ENCODE measurements at regions not wholly inside any gene's neighbourhood (a gene's known extent, or its start where the extent isn't known, plus 50 kb on each side); places are given as distances from the start of the nearest gene placed in this dataset.

DNA sequence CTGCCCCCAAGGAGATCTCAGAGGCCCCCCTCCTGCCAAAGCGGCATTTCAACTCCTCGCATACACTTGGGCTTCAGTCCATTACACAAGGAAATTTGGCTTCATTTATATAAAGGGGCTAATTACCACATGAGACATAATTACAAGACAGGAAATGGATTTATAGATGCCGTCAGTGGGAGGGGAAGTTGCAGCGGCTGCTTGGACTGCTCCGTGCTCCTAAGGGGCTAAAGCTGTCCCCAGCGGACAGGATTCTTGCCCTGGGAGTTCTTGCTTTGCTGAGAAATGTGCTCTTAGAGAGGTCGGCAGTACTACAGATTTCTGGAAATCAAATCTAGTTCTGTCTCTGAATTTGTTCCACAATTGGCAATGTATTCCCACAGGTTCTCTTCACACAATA, 57.2 kb upstream of the NLK start:
- H3K4me3 ChIP-seq (ENCODE audit: low read length): no peak overlapping the region
- H3K9ac ChIP-seq (ENCODE audit: low read length): no peak overlapping the region
- DNase-seq: no peak
- no peaks in the 10 kb centered on the region for H3K27me3 ChIP-seq (ENCODE audit: insufficient read depth, low read length, poor library complexity)
- H2BK15ac ChIP-seq (replicated peaks; ENCODE audit: low read depth): no peak overlapping the region
- no peak overlapping the region for H4K5ac ChIP-seq (ENCODE audit: low read length)
- H3K56ac ChIP-seq (ENCODE audit: low read length): no peak overlapping the region
- H3K36me3 ChIP-seq (ENCODE audit: control insufficient read depth, insufficient read depth, low read length): no peaks in the 10 kb centered on the region
- peaks cover 7% of the 10 kb centered on the region for H3K4me1 ChIP-seq (ENCODE audit: control insufficient read depth, low read depth, low read length)
- no peak overlapping the region for H2BK120ac ChIP-seq (ENCODE audit: low read depth, low read length)
- H3K23ac ChIP-seq (ENCODE audit: low read length): no peak overlapping the region
- H3K4ac ChIP-seq (ENCODE audit: low read depth, low read length): no peak overlapping the region
- H3K27ac ChIP-seq (ENCODE audit: low read depth, low read length): no peak overlapping the region
- no peaks in the 10 kb centered on the region for H3K79me2 ChIP-seq (ENCODE audit: control insufficient read depth, insufficient read depth, low read length)
- no peak overlapping the region for H3K4me2 ChIP-seq (ENCODE audit: low read length)
- no peak overlapping the region for H2BK5ac ChIP-seq (ENCODE audit: low read length)
- H3K18ac ChIP-seq (ENCODE audit: low read length): no peak overlapping the region
- no peaks in the 10 kb centered on the region for H3K79me1 ChIP-seq (ENCODE audit: low read length)
- WGBS (ENCODE audit: extremely low coverage, insufficient coverage, low lambda C conversion rate): no CpG with 5 or more reads among the region's 7 CpGs
- no peak overlapping the region for H4K8ac ChIP-seq (ENCODE audit: low read depth, low read length)
- H2AK5ac ChIP-seq (ENCODE audit: low read length): no peak overlapping the region

GRCh38 chr17:27985736-27986399, 56.6 kb upstream of the NLK start:
- no CpG with 5 or more reads among the region's 3 CpGs for WGBS (ENCODE audit: extremely low coverage, insufficient coverage, low lambda C conversion rate)
- no peak overlapping the region for H3K9ac ChIP-seq (ENCODE audit: low read length)
- H3K56ac ChIP-seq (ENCODE audit: low read length): no peak overlapping the region
- no peaks in the 10 kb centered on the region for H3K36me3 ChIP-seq (ENCODE audit: control insufficient read depth, insufficient read depth, low read length)
- H2BK15ac ChIP-seq (replicated peaks; ENCODE audit: low read depth): no peak overlapping the region
- peaks cover 7% of the 10 kb centered on the region for H3K4me1 ChIP-seq (ENCODE audit: control insufficient read depth, low read depth, low read length)
- H4K5ac ChIP-seq (ENCODE audit: low read length): no peak overlapping the region
- H4K8ac ChIP-seq (ENCODE audit: low read depth, low read length): no peak overlapping the region
- H2BK5ac ChIP-seq (ENCODE audit: low read length): no peak overlapping the region
- H3K79me2 ChIP-seq (ENCODE audit: control insufficient read depth, insufficient read depth, low read length): no peaks in the 10 kb centered on the region
- no peak overlapping the region for H3K4ac ChIP-seq (ENCODE audit: low read depth, low read length)
- DNase-seq: no peak
- H3K18ac ChIP-seq (ENCODE audit: low read length): no peak overlapping the region
- no peak overlapping the region for H3K23ac ChIP-seq (ENCODE audit: low read length)
- no peak overlapping the region for H3K4me3 ChIP-seq (ENCODE audit: low read length)
- no peaks in the 10 kb centered on the region for H3K79me1 ChIP-seq (ENCODE audit: low read length)
- H2AK5ac ChIP-seq (ENCODE audit: low read length): no peak overlapping the region
- H3K27me3 ChIP-seq (ENCODE audit: insufficient read depth, low read length, poor library complexity): no peaks in the 10 kb centered on the region
- no peak overlapping the region for H2BK120ac ChIP-seq (ENCODE audit: low read depth, low read length)
- no peak overlapping the region for H3K27ac ChIP-seq (ENCODE audit: low read depth, low read length)
- H3K4me2 ChIP-seq (ENCODE audit: low read length): no peak overlapping the region

DNA sequence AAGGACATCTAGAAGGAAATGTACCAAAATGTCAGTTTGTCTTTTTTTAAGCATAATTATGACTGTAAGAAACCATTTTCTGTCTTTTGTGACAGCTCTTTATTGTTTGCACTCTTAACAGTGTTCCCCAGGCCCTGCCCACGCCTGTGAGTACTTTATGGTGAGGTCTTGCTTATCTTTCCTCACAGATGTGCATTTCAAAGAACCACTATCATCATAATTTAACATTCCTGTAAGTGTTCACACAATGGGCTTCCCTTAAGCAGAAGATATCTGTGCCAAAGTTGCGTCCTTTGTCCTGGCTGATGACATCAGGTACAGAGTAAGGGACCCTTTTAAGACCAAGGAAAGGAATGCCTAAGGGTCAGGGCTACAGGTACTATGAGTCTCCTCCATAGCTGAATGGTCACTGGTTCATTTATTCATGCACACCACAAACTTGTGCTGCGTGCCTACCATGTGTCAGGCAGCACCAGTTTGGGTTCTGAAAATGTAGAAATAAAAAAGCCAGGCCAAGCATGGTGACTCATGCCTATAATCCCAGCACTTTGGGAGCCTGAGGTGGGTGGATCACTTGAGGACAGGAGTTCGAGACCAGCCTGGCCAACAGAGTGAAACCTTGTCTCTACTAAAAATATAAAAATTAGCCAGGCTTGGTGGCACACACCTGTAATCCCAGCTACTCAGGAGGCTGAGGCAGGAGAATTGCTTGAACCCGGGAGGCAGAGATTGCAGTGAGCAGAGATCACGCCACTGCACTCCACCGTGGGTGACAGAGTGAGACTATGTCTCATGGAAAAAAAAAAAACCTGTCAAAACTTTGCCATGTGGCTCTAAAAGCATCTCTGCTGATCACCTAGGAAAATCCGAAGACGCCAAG, 55.4 kb upstream of the NLK start:
- no peak for DNase-seq
- peaks cover 7% of the 10 kb centered on the region for H3K4me1 ChIP-seq (ENCODE audit: control insufficient read depth, low read depth, low read length)
- H3K27ac ChIP-seq (ENCODE audit: low read depth, low read length): no peak overlapping the region
- no peak overlapping the region for H2BK120ac ChIP-seq (ENCODE audit: low read depth, low read length)
- no peak overlapping the region for H3K18ac ChIP-seq (ENCODE audit: low read length)
- H3K79me1 ChIP-seq (ENCODE audit: low read length): no peaks in the 10 kb centered on the region
- H3K23ac ChIP-seq (ENCODE audit: low read length): no peak overlapping the region
- WGBS (ENCODE audit: extremely low coverage, insufficient coverage, low lambda C conversion rate): no CpG with 5 or more reads among the region's 9 CpGs
- H4K5ac ChIP-seq (ENCODE audit: low read length): no peak overlapping the region
- no peak overlapping the region for H2AK5ac ChIP-seq (ENCODE audit: low read length)
- no peak overlapping the region for H3K56ac ChIP-seq (ENCODE audit: low read length)
- H3K27me3 ChIP-seq (ENCODE audit: insufficient read depth, low read length, poor library complexity): no peaks in the 10 kb centered on the region
- H2BK15ac ChIP-seq (replicated peaks; ENCODE audit: low read depth): no peak overlapping the region
- H3K9ac ChIP-seq (ENCODE audit: low read length): no peak overlapping the region
- H3K79me2 ChIP-seq (ENCODE audit: control insufficient read depth, insufficient read depth, low read length): no peaks in the 10 kb centered on the region
- no peak overlapping the region for H3K4me3 ChIP-seq (ENCODE audit: low read length)
- no peak overlapping the region for H2BK5ac ChIP-seq (ENCODE audit: low read length)
- no peak overlapping the region for H4K8ac ChIP-seq (ENCODE audit: low read depth, low read length)
- H3K4ac ChIP-seq (ENCODE audit: low read depth, low read length): no peak overlapping the region
- no peaks in the 10 kb centered on the region for H3K36me3 ChIP-seq (ENCODE audit: control insufficient read depth, insufficient read depth, low read length)
- no peak overlapping the region for H3K4me2 ChIP-seq (ENCODE audit: low read length)

DNA sequence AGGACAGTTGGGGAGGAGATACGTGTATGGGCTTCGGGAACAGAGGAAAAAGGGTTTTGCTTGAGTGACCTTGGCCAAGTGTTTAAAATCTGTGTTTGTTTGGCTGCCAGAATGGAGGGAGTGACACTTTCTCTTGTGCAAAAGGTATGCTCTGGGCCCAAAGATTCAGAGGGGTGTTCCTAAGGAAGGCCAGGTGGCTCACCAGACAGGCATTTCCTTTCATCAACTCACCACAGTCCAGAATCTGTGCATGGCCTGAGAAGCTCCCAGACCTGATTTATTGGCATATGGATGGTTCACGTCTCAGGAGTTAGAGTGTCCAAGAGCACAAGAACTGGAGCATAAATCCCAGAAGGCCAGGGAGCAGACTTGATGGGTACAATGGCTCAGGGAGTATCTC, 53.4 kb upstream of the NLK start:
- no peaks in the 10 kb centered on the region for H3K79me2 ChIP-seq (ENCODE audit: control insufficient read depth, insufficient read depth, low read length)
- H2BK120ac ChIP-seq (ENCODE audit: low read depth, low read length): no peak overlapping the region
- no peak overlapping the region for H2BK5ac ChIP-seq (ENCODE audit: low read length)
- H3K4me3 ChIP-seq (ENCODE audit: low read length): no peak overlapping the region
- no peak for DNase-seq
- no peaks in the 10 kb centered on the region for H3K79me1 ChIP-seq (ENCODE audit: low read length)
- H4K8ac ChIP-seq (ENCODE audit: low read depth, low read length): no peak overlapping the region
- H3K23ac ChIP-seq (ENCODE audit: low read length): no peak overlapping the region
- H3K27me3 ChIP-seq (ENCODE audit: insufficient read depth, low read length, poor library complexity): no peaks in the 10 kb centered on the region
- H3K18ac ChIP-seq (ENCODE audit: low read length): no peak overlapping the region
- H3K4ac ChIP-seq (ENCODE audit: low read depth, low read length): no peak overlapping the region
- WGBS (ENCODE audit: extremely low coverage, insufficient coverage, low lambda C conversion rate): no CpG with 5 or more reads among the region's 3 CpGs
- H2BK15ac ChIP-seq (replicated peaks; ENCODE audit: low read depth): no peak overlapping the region
- no peak overlapping the region for H3K4me2 ChIP-seq (ENCODE audit: low read length)
- peaks cover 5% of the 10 kb centered on the region for H3K4me1 ChIP-seq (ENCODE audit: control insufficient read depth, low read depth, low read length)
- H3K36me3 ChIP-seq (ENCODE audit: control insufficient read depth, insufficient read depth, low read length): no peaks in the 10 kb centered on the region
- H3K9ac ChIP-seq (ENCODE audit: low read length): no peak overlapping the region
- H3K56ac ChIP-seq (ENCODE audit: low read length): no peak overlapping the region
- H2AK5ac ChIP-seq (ENCODE audit: low read length): no peak overlapping the region
- H4K5ac ChIP-seq (ENCODE audit: low read length): no peak overlapping the region
- no peak overlapping the region for H3K27ac ChIP-seq (ENCODE audit: low read depth, low read length)

GRCh38 chr17:27990100-27990499, 52.4 kb upstream of the NLK start:
- no peak overlapping the region for H3K4me3 ChIP-seq (ENCODE audit: low read length)
- DNase-seq: no peak
- WGBS (ENCODE audit: extremely low coverage, insufficient coverage, low lambda C conversion rate): no CpG with 5 or more reads among the region's 2 CpGs

More at GRCh38 chr17:27990100-27990499, 52.4 kb upstream of the NLK start:
- Histone ChIP-seq H3K56ac (ENCODE audit: low read length) (no peak overlapping the region), H2BK5ac (ENCODE audit: low read length) (no peak overlapping the region), H3K36me3 (ENCODE audit: control insufficient read depth, insufficient read depth, low read length) (no peaks in the 10 kb centered on the region), H3K4me1 (ENCODE audit: control insufficient read depth, low read depth, low read length) (peaks cover 3% of the 10 kb centered on the region), H2BK15ac (replicated peaks; ENCODE audit: low read depth) (no peak overlapping the region), H3K4ac (ENCODE audit: low read depth, low read length) (no peak overlapping the region), H4K8ac (ENCODE audit: low read depth, low read length) (no peak overlapping the region), H3K18ac (ENCODE audit: low read length) (no peak overlapping the region), H4K5ac (ENCODE audit: low read length) (no peak overlapping the region), H3K27me3 (ENCODE audit: insufficient read depth, low read length, poor library complexity) (no peaks in the 10 kb centered on the region), H3K23ac (ENCODE audit: low read length) (no peak overlapping the region), H2AK5ac (ENCODE audit: low read length) (no peak overlapping the region), H3K79me1 (ENCODE audit: low read length) (no peaks in the 10 kb centered on the region), H3K9ac (ENCODE audit: low read length) (no peak overlapping the region), H3K27ac (ENCODE audit: low read depth, low read length) (no peak overlapping the region), H3K79me2 (ENCODE audit: control insufficient read depth, insufficient read depth, low read length) (no peaks in the 10 kb centered on the region), H2BK120ac (ENCODE audit: low read depth, low read length) (no peak overlapping the region), H3K4me2 (ENCODE audit: low read length) (no peak overlapping the region)
